Activated T-cell treated with anti-CD3 and anti-CD28 coated beads for 4 hours (primary cell): ENCODE measurements at regions not wholly inside any gene's neighbourhood (a gene's known extent, or its start where the extent isn't known, plus 50 kb on each side); places are given as distances from the start of the nearest gene placed in this dataset.
"Not testable (repeated sequence)": the region's sequence is repeated elsewhere in the genome, so short reads cannot be mapped to it uniquely, and the experiment has no call there.

Source experiments
- DNase-seq: peaks from one replicate; pipeline ENCODE4 v3.0.0-alpha.2; 2020

DNA sequence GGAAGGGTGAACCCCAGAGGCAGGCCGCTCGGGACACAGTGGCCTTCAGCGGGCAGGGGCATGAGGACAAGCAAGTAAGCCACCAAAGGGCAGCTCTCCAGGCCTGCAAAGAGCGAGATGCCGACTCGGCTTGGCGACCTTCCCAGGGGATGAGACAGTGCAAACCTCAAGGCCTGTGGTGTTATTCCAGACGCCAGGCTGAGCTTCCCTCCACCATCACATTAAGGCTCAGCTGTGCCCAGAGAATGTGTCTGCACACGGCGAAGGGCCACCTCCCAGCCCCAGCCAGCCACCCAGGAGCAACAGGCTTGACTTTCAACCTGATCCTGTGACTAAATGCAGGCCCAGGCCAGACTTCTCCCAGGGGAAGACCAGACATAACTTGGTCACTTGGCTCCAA is 251.4 kb downstream of the SOX9 start:
- DNase-seq: no peak

- DNase-seq: no peak
Measured at GRCh38 chr17:72373910-72374741, 253.3 kb downstream of the SOX9 start.

GRCh38 chr17:72376526-72377345 is 255.9 kb downstream of the SOX9 start:
- DNase-seq: no peak

GRCh38 chr17:72378414-72379390 is 257.9 kb downstream of the SOX9 start:
- no peak for DNase-seq

- no peak for DNase-seq
Measured at GRCh38 chr17:72379516-72379915, 258.7 kb downstream of the SOX9 start.

- DNase-seq: no peak
Measured at GRCh38 chr17:72380120-72380519, 259.3 kb downstream of the SOX9 start.

- DNase-seq: no peak
Measured at GRCh38 chr17:72380737-72381136, 259.9 kb downstream of the SOX9 start.

GRCh38 chr17:72381597-72382397 is 261.0 kb downstream of the SOX9 start:
- no peak for DNase-seq

DNA sequence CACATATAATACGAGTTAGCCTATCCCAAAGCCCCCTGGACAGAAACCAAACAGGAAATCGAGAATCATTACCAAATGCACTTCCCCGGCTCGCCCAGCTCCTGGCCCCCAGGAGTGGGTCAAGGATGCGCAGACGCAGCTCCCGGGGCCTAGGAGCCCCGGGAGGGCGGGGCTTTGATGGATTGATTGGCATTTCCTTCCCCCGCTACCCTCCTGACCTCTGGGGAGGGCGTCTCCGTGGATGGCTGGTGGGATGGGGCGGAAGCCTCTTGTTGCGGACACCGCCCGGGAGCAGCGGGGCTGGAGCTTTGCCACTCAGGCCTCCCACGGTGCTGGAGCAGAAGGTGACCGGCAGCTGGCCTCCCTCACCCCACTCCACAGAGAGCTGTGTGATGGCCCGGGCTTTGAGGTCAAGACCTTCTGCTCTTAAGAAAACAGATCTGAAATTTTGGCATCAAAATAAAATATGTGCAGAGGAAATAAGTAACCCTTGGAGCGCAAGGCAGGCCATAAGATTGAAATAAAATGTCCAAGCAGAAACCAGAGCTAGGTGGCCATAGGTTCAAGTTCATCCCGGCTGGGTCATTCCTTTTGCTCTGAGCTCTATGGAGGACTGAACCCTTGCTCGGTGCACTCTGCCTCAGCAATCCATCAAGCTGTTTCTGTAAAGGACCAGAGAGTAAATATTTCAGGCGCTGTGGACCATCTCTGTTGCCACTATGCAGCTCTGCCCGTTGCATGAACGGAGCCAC is 262.3 kb downstream of the SOX9 start:
- DNase-seq: no peak

DNA sequence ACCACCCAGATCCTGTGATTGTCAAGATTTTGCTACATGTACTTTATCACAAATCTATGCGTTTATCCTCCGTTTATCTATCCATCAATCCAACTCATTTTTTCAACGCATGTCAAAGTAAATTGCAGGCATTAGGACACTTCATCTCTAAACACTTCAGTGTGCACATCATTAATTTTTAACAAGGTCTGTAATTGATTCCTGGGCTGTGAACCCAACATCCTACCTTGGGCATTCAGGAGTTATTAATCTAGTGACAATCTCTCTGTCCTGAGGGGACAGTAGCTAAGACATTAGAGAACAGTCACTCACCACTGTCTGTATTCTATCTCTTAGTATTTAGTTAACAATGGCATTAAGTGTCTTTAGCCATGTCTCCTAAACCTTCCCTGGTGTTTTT is 264.7 kb downstream of the SOX9 start:
- DNase-seq: no peak

- DNase-seq: not testable (repeated sequence)
Measured at GRCh38 chr17:72386173-72386572, 265.4 kb downstream of the SOX9 start.

DNA sequence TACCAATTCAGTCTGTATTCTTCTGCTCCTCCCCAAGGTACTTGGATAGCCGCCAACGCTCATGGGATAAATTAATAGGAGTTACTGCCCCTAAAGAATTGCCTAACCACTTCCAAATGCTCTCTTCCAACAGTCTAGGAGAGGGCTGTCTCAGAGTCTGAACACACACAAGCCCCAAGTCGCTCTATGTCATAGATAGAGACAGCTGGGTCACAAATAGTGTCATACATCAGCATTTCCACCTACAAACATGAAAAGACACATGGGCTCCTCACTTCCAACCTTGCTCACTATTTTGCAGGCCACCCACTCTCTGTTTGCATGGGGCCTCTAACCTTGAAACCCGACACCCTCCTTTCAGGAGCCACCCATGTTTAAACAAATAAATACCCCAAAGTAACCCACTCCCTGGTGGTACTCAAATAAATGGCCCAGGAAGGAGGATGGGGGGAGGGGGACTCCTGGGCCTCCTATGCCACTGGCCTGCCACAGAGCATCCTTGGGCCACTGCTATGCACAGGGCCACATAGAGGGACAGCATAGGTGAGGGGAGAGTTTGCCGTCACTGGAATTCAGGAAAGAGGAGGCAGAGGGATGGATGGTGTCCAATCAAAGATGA is 265.9 kb downstream of the SOX9 start:
- DNase-seq: no peak

DNA sequence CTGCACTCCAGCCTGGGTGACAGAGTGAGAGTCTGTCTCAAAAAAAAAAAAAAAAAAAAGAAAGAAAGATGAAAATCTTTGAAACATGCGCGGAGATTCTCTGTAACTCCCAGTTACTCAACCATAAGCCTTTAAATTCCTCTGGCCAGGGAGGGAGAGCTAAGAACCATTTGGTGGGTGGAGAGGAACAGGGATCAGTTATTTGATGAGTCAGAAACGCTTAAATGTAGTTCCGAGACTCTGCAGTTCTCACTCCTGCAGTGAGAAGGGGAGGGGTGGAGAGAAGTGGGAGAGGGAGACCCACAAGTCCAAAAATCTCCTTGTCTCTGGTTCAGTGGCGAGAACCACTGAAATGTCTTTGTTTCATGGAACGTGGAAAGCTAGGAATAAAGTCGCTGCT is 266.7 kb downstream of the SOX9 start:
- no peak for DNase-seq

DNA sequence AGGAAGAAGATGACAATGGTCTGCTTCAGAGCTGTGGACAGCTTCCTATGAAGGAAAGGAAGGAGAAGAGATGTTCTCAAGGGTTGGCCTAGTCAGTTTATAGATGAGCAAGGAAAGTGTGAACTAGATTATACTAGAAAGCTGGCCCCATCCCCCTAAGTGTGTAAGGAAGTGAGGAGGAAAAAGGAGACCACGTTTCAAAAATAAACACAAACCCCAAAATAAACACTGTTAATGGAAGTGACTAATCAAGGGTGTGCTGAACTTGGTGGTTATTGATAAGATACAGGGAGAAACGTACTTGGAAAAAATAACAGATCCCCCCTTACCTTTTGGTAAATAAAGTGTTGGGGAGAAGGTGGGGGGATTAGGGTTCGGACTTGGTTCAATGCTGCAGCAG is 267.1 kb downstream of the SOX9 start:
- no peak for DNase-seq

GRCh38 chr17:72388765-72389473 is 268.1 kb downstream of the SOX9 start:
- no peak for DNase-seq

- DNase-seq: no peak
Measured at GRCh38 chr17:72390675-72391508, 270.1 kb downstream of the SOX9 start.

DNA sequence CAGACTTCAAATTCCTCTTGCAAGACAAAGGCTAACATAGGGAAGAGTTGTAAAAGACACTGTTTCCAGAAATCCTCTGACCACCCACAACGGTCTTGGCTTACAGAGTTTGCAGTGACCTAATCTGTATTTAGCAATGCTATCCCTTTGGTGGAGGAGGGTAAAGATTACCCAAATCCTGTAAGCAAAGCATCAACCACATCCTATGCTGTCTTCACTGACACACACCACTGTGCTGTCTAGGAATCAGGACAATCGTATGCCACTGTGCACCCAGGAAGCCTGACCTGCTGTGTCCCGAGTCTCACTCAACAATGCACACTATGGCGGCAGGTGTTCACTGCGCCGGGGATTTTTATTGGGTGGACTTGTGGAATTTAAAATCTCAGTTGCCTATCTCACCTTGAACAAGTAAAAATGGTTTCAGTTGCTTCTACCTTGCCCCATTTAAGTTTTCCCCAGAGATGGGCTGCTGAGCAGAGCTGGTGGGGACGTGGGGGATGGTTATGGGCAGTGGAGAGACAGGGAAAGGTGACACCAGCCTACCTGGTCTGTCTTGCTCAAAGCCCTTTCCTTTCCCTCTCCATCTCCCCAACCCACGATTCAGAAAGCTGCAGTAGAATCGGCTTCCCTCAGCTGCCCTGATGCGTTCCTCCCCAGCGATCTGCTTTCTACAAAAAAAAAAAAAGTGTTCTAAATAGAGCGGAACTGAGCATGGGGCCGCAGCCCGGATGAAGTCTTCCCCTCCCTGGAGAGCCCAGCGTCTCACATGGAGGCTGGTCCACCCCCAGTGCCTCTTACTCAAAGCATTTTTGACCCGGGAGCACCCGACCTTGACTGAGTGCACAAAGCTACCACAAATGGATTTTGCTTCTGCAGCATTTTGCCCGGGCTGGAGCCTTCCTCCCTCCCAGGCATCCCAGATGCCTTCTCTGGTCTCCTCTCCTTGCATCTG is 271.5 kb downstream of the SOX9 start:
- no peak for DNase-seq

- DNase-seq: no peak
Measured at GRCh38 chr17:72393553-72393952, 272.7 kb downstream of the SOX9 start.
